ENCODE measurements at regions not wholly inside any gene's neighbourhood (a gene's known extent, or its start where the extent isn't known, plus 50 kb on each side); places are given as distances from the start of the nearest gene placed in this dataset.
"Not testable (repeated sequence)": the region's sequence is repeated elsewhere in the genome, so short reads cannot be mapped to it uniquely, and the experiment has no call there.

- H3K9me3 ChIP-seq (ENCODE audit: control insufficient read depth, insufficient read depth, low read depth, low read length); H3K4me1 ChIP-seq (ENCODE audit: control insufficient read depth, insufficient read depth, low read length); H3K36me3 ChIP-seq (ENCODE audit: control insufficient read depth in 2 of 2, insufficient read depth in 1 of 2, low read length in 2 of 2); CTCF ChIA-PET; H3K27ac ChIP-seq (ENCODE audit: extremely low read depth, low read depth, low read length); H3K4me3 ChIP-seq (ENCODE audit: low read depth, low read length); POLR2A ChIA-PET: not testable (repeated sequence)
- peak; percentile 48; the same call in 1 of the 2 replicates for TF ChIP-seq ZNF664 (tag by site-specific recombination; IDR thresholded peaks at IDR 0.05)
- TF ChIP-seq ZNF629 (tag by site-specific recombination; IDR thresholded peaks at IDR 0.05) = peak; percentile 43
- TF ChIP-seq ZNF394 (tag by site-specific recombination; IDR thresholded peaks at IDR 0.05; ENCODE audit: borderline replicate concordance) = peak; percentile 94
- TF ChIP-seq GLI2 (tag by site-specific recombination; IDR thresholded peaks at IDR 0.05; ENCODE audit: borderline replicate concordance, low read depth) = peak; percentile 48; the same call in 1 of the 2 replicates
- peak; percentile 92; the same call in 1 of the 2 replicates for TF ChIP-seq ZNF202 (tag by site-specific recombination; IDR thresholded peaks at IDR 0.05; ENCODE audit: borderline replicate concordance)
- TF ChIP-seq ZNF558 (tag by site-specific recombination; IDR thresholded peaks at IDR 0.05) = peak; percentile 57; the same call in 1 of the 2 replicates
- peak; percentile 93 for TF ChIP-seq ZNF555 (tag by site-specific recombination; conservative IDR thresholded peaks at IDR 0.05)
- TF ChIP-seq ZNF529 (tag by site-specific recombination; IDR thresholded peaks at IDR 0.05; ENCODE audit: insufficient replicate concordance) = peak; percentile 67
- peak; percentile 39; the same call in 1 of the 2 replicates for TF ChIP-seq ZNF501 (tag by site-specific recombination; IDR thresholded peaks at IDR 0.05)
- peak; percentile 74 for TF ChIP-seq ZNF623 (tag by site-specific recombination; IDR thresholded peaks at IDR 0.05)
- TF ChIP-seq AEBP2 (tag by site-specific recombination; IDR thresholded peaks at IDR 0.05; ENCODE audit: borderline replicate concordance) = peak; percentile 81; the same call in 1 of the 2 replicates
- TF ChIP-seq ZNF654 (tag by site-specific recombination; IDR thresholded peaks at IDR 0.05; ENCODE audit: low read depth) = peak; percentile 47
- TF ChIP-seq ZNF121 (tag by site-specific recombination; IDR thresholded peaks at IDR 0.05) = peak; percentile 47; the same call in 1 of the 2 replicates
- TF ChIP-seq ZNF518A (tag by site-specific recombination; conservative IDR thresholded peaks at IDR 0.05; ENCODE audit: low read depth) = peak; percentile 89
- TF ChIP-seq ZNF292 (tag by site-specific recombination; IDR thresholded peaks at IDR 0.05; ENCODE audit: borderline replicate concordance, low read depth) = 0 out of 2 replicates have a peak, but pooled peaks have one; percentile 19
- TF ChIP-seq ZXDB (tag by site-specific recombination; IDR thresholded peaks at IDR 0.05) = peak; percentile 73
- peak; percentile 42; the same call in 1 of the 2 replicates for TF ChIP-seq ZBTB21 (tag by site-specific recombination; IDR thresholded peaks at IDR 0.05)
- TF ChIP-seq ZNF341 (tag by site-specific recombination; IDR thresholded peaks at IDR 0.05; ENCODE audit: low read depth) = 0 out of 2 replicates have a peak, but pooled peaks have one; percentile 33
- TF ChIP-seq ZNF266 (tag by site-specific recombination; IDR thresholded peaks at IDR 0.05; ENCODE audit: low read depth) = peak; percentile 76; the same call in 1 of the 2 replicates
- TF ChIP-seq ZNF426 (tag by site-specific recombination; IDR thresholded peaks at IDR 0.05) = peak; percentile 88
- TF ChIP-seq REST (tag by site-specific recombination; IDR thresholded peaks at IDR 0.05) = peak; percentile 77
- TF ChIP-seq ZBTB8A (tag by site-specific recombination; IDR thresholded peaks at IDR 0.05) = peak; percentile 72
- TF ChIP-seq ZNF560 (tag by site-specific recombination; IDR thresholded peaks at IDR 0.05; ENCODE audit: borderline replicate concordance) = peak; percentile 56; the same call in 1 of the 2 replicates
- 0 out of 2 replicates have a peak, but pooled peaks have one; percentile 68 for TF ChIP-seq ZNF138 (tag by site-specific recombination; IDR thresholded peaks at IDR 0.05; ENCODE audit: borderline replicate concordance)
- TF ChIP-seq ZNF510 (tag by site-specific recombination; IDR thresholded peaks at IDR 0.05; ENCODE audit: insufficient replicate concordance) = peak; percentile 67
- TF ChIP-seq ZNF19 (tag by site-specific recombination; IDR thresholded peaks at IDR 0.05; ENCODE audit: low read depth) = peak; percentile 34; the same call in 1 of the 2 replicates
- TF ChIP-seq ZNF140 (tag by site-specific recombination; IDR thresholded peaks at IDR 0.05) = peak; percentile 79
- TF ChIP-seq ZNF433 (tag by site-specific recombination; IDR thresholded peaks at IDR 0.05; ENCODE audit: low read depth) = peak; percentile 13; the same call in 1 of the 2 replicates
Measured at GRCh38 chr5:45172634-45173033, 363.9 kb downstream of the MRPS30 start.

Data from HEK293 (cell line).